Hepatocyte (in vitro differentiated cells): ENCODE measurements at regions not wholly inside any gene's neighbourhood (a gene's known extent, or its start where the extent isn't known, plus 50 kb on each side); places are given as distances from the start of the nearest gene placed in this dataset.

Experiments used
- EZH2 ChIP-seq: fragments of 200-600 bp; sonication (generic); IDR thresholded peaks from 2 replicates; pipeline ENCODE4 v1.6.1; 2016; ENCODE audit warnings: antibody characterized with exemption, mild to moderate bottlenecking, borderline replicate concordance
- EZH2phosphoT487 ChIP-seq: fragments of 200-600 bp; sonication (generic); IDR thresholded peaks from one replicate; pipeline ENCODE4 v1.6.1; 2018; ENCODE audit warnings: antibody characterized with exemption, mild to moderate bottlenecking, low read depth, moderate library complexity; ENCODE audit not compliant: unreplicated experiment, severe bottlenecking
- TF ChIP-seq, protein P1 (sequence below): fragments of 200-600 bp; sonication (generic); IDR thresholded peaks from 2 replicates; pipeline ENCODE4 v1.5.1; 2016; ENCODE audit warnings: antibody characterized with exemption, mild to moderate bottlenecking; ENCODE audit not compliant: poor library complexity

GRCh38 chr10:83724471-83725241 is 414.7 kb upstream of the GHITM start:
- TF ChIP-seq, protein P1, sequence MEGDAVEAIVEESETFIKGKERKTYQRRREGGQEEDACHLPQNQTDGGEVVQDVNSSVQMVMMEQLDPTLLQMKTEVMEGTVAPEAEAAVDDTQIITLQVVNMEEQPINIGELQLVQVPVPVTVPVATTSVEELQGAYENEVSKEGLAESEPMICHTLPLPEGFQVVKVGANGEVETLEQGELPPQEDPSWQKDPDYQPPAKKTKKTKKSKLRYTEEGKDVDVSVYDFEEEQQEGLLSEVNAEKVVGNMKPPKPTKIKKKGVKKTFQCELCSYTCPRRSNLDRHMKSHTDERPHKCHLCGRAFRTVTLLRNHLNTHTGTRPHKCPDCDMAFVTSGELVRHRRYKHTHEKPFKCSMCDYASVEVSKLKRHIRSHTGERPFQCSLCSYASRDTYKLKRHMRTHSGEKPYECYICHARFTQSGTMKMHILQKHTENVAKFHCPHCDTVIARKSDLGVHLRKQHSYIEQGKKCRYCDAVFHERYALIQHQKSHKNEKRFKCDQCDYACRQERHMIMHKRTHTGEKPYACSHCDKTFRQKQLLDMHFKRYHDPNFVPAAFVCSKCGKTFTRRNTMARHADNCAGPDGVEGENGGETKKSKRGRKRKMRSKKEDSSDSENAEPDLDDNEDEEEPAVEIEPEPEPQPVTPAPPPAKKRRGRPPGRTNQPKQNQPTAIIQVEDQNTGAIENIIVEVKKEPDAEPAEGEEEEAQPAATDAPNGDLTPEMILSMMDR = no peak
- TF ChIP-seq EZH2phosphoT487 (no peak), EZH2 (no peak)
